Esophagus muscularis mucosa (tissue), 4 donors: ENCODE measurements at regions not wholly inside any gene's neighbourhood (a gene's known extent, or its start where the extent isn't known, plus 50 kb on each side); places are given as distances from the start of the nearest gene placed in this dataset.

ENCODE experiments used
- DNase-seq: peaks from one replicate; pipeline ENCODE4 v3.0.0-alpha.2; 2017; ENCODE audit errors: extremely low spot score
- H3K27ac ChIP-seq, 4 donors: fragments of 200-600 bp; sonication (generic); replicated peaks in 1 of 4; 1 replicate in 3 of 4; 2 replicates in 1 of 4; pipeline ENCODE4 v1.5.1; 2016 to 2019; ENCODE audit warnings: mild to moderate bottlenecking in 1 of 4
- H3K27me3 ChIP-seq, 4 donors: fragments of 200-600 bp; sonication (generic); one replicate each; pipeline versions ENCODE4 v1.5.1 to v1.6.0; 2016 to 2019
- H3K36me3 ChIP-seq, 4 donors: fragments of 200-600 bp; sonication (generic); one replicate each; pipeline ENCODE4 v1.5.1; 2016 to 2019
- H3K4me1 ChIP-seq, 4 donors: fragments of 200-600 bp; sonication (generic); one replicate each; pipeline ENCODE4 v1.5.1; 2016 to 2019
- H3K4me3 ChIP-seq, 4 donors: fragments of 200-600 bp; sonication (generic); 1 replicate in 2 of 4; 2 replicates in 2 of 4; pipeline ENCODE4 v1.5.1; 2016 to 2019; ENCODE audit warnings: mild to moderate bottlenecking in 4 of 4, moderate library complexity in 1 of 4
- H3K9me3 ChIP-seq, 4 donors: fragments of 200-600 bp; sonication (generic); 1 replicate in 3 of 4; 2 replicates in 1 of 4; pipeline ENCODE4 v1.5.1; 2016 to 2019
- CTCF ChIP-seq, 3 experiments: fragments of 200-600 bp in 2 of 3; fragments of 450-650 bp in 1 of 3; sonication (generic) in 2 of 3; IDR thresholded peaks; one replicate each; pipeline ENCODE4 v1.5.1; 2017 to 2019; ENCODE audit warnings: antibody characterized with exemption in 3 of 3, mild to moderate bottlenecking in 2 of 3, moderate library complexity in 1 of 3
- EP300 ChIP-seq: sonication (generic); formaldehyde crosslinking; IDR thresholded peaks from one replicate; pipeline ENCODE4 v1.6.1; 2017; ENCODE audit warnings: antibody characterized with exemption
- POLR2A ChIP-seq: fragments of 450-650 bp; IDR thresholded peaks from one replicate; pipeline ENCODE4 v1.6.1; 2017; ENCODE audit warnings: antibody characterized with exemption, moderate library complexity, mild to moderate bottlenecking, low read depth
- POLR2AphosphoS5 ChIP-seq, 2 donors: sonication (generic); formaldehyde crosslinking; IDR thresholded peaks; one replicate each; pipeline ENCODE4 v1.6.1; 2017; ENCODE audit warnings: antibody characterized with exemption in 2 of 2
- WGBS: methylation state at CpG from one replicate; pipeline ENCODE4 v1.1.5; 2018; 5-methylcytosine and 5-hydroxymethylcytosine counted together
- intact Hi-C: fragments of 100-400 bp; cut with DNase I; formaldehyde crosslinking; loops from one replicate; pipeline ENCODE4 v1.15.1; 2023

GRCh38 chr6:91415031-91415605 is 828.2 kb upstream of the MAP3K7 start:
- H3K27me3 ChIP-seq: no peaks in the 10 kb centered on the region
- TF ChIP-seq EP300 (no peak), POLR2A (no peak)
- H3K4me3 ChIP-seq: no peak overlapping the region
- no peaks in the 10 kb centered on the region for H3K36me3 ChIP-seq
- DNase-seq: no peak
- H3K27ac ChIP-seq: no peak overlapping the region
- WGBS: 36% methylated on average over 4 of the region's 4 CpGs
- no peaks in the 10 kb centered on the region for H3K4me1 ChIP-seq
- H3K9me3 ChIP-seq: peaks cover 0 to 6% (median 3%) of the 10 kb centered on the region in 4 donors
- intact Hi-C loops: no loop called here

DNA sequence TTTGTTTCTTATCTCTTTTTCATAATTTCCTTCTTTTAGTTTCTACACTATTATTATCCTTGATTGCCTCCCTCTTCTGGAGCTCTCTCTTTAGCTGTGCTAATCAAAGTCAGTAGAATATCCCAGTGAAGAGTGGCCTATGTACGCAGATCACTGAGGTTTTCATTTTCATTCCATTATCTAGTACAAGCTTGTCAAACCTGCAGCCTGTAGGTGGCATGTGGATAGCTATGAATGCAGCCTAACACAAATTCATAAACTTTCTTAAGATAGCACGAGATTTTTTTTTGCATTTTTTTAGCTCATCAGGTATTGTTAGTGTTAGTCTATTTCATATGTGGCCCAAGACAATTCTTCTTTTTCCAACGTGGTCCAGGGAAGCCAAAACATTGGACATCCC is 825.7 kb upstream of the MAP3K7 start:
- intact Hi-C loops: no loop called here
- Histone ChIP-seq H3K4me1 (no peaks in the 10 kb centered on the region), H3K27ac (no peak overlapping the region), H3K4me3 (no peak overlapping the region), H3K9me3 (no peaks in the 10 kb centered on the region), H3K36me3 (no peaks in the 10 kb centered on the region), H3K27me3 (no peaks in the 10 kb centered on the region)
- TF ChIP-seq CTCF (IDR thresholded peaks at IDR 0.05) (no peak), EP300 (no peak), POLR2AphosphoS5 (IDR thresholded peaks at IDR 0.05) (no peak), POLR2A (no peak)
- no peak for DNase-seq
- 82% methylated on average over 3 of the region's 3 CpGs for WGBS

DNA sequence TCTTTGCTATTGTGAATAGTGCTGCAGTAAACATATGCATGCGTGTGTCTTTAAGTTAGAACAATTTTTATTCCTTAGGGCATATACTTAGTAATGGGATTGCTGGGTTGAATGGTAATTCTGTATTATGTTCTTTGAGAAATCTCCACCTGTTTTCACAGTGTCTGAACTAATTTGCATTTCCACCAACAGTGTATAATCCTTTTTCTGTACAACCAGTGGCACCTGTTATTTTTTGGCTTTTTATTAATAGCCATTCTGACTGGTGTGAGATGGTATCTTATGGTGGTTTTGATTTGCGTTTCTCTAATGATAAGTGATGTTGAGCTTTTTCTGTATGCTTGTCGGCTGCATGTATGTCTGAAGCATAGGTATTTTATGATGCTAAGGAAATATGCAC is 820.8 kb upstream of the MAP3K7 start:
- no peaks in the 10 kb centered on the region for H3K27me3 ChIP-seq
- no peak overlapping the region for H3K27ac ChIP-seq
- H3K4me3 ChIP-seq: no peak overlapping the region
- H3K9me3 ChIP-seq: no peaks in the 10 kb centered on the region
- DNase-seq: no peak
- no peaks in the 10 kb centered on the region for H3K4me1 ChIP-seq
- intact Hi-C loops: no loop called here
- TF ChIP-seq POLR2A: no peak
- TF ChIP-seq POLR2AphosphoS5 (IDR thresholded peaks at IDR 0.05): no peak
- TF ChIP-seq EP300: no peak
- no peak for TF ChIP-seq CTCF (IDR thresholded peaks at IDR 0.05)
- H3K36me3 ChIP-seq: no peaks in the 10 kb centered on the region
- 78% methylated on average over 3 of the region's 3 CpGs for WGBS

DNA sequence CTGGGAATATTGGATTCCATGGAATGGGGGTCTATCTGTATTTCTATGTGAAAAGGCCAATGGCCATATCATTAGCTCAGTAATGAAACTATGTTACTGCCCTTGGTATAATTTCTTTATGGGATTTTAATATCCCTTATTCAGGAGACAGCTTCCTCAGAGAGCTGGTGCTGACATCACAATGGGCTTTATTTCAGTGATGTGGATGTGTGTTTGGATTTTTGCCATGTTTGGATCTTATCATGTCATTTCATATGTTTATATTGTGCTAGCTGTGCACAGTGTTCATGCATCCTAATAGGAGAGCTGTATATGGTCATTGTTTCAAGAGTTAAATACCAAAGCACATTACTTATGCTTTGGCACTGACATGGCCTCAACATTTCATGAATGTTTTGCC is 806.1 kb upstream of the MAP3K7 start:
- intact Hi-C loops: no loop called here
- peaks cover 0 to 10% (median 5%) of the 10 kb centered on the region in 4 donors for H3K9me3 ChIP-seq

More for the DNA sequence above, 806.1 kb upstream of the MAP3K7 start:
- H3K27ac ChIP-seq: no peak overlapping the region
- no peak overlapping the region for H3K4me3 ChIP-seq
- no peak for DNase-seq
- no peaks in the 10 kb centered on the region for H3K27me3 ChIP-seq
- no peaks in the 10 kb centered on the region for H3K4me1 ChIP-seq
- TF ChIP-seq POLR2AphosphoS5 (IDR thresholded peaks at IDR 0.05) (no peak), POLR2A (no peak), EP300 (no peak), CTCF (IDR thresholded peaks at IDR 0.05) (no peak)
- H3K36me3 ChIP-seq: no peaks in the 10 kb centered on the region
